Peyer's patch (tissue), 4 donors: ENCODE measurements at regions not wholly inside any gene's neighbourhood (a gene's known extent, or its start where the extent isn't known, plus 50 kb on each side); places are given as distances from the start of the nearest gene placed in this dataset.

ENCODE experiments used
- CTCF ChIP-seq, 6 experiments: fragments of 450-650 bp in 4 of 6; fragments of 200-600 bp in 2 of 6; sonication (generic) in 1 of 6; IDR thresholded peaks; one replicate each; pipeline ENCODE4 v1.5.1; 2017 to 2019; ENCODE audit warnings: antibody characterized with exemption in 6 of 6, mild to moderate bottlenecking in 3 of 6, moderate library complexity in 1 of 6
- POLR2A ChIP-seq, 2 donors: fragments of 450-650 bp; IDR thresholded peaks; one replicate each; pipeline ENCODE4 v1.5.1; 2017; ENCODE audit warnings: antibody characterized with exemption in 2 of 2, mild to moderate bottlenecking in 2 of 2, moderate library complexity in 2 of 2

- no peak for TF ChIP-seq POLR2A (IDR thresholded peaks at IDR 0.05)
- TF ChIP-seq CTCF (IDR thresholded peaks at IDR 0.05): no peak
These were observed 51.4 kb upstream of the DAB2 start for GRCh38 chr5:39475881-39476842.
